GM23338 (cell line): ENCODE measurements at regions not wholly inside any gene's neighbourhood (a gene's known extent, or its start where the extent isn't known, plus 50 kb on each side); places are given as distances from the start of the nearest gene placed in this dataset.

Experiments
- ATAC-seq: fragments of 200-7000 bp; cut with Tn5 transposase; 3 replicates; pipeline ENCODE4 v1.9.1; 2020
- DNase-seq: peaks from one replicate; pipeline ENCODE4 v3.0.0-alpha.2; 2015; ENCODE audit warnings: low spot score
- H2AFZ ChIP-seq: fragments of 200-600 bp; sonication (generic); 2 replicates; pipeline ENCODE4 v1.8.0; 2016; ENCODE audit warnings: antibody characterized with exemption, mild to moderate bottlenecking, moderate library complexity
- H3F3A ChIP-seq: fragments of 200-600 bp; sonication (generic); replicated peaks from 2 replicates; pipeline ENCODE4 v1.8.0; 2017; ENCODE audit warnings: antibody characterized with exemption, mixed run types, low read depth
- H3K27ac ChIP-seq: fragments of 200-600 bp; sonication (generic); 2 replicates; pipeline ENCODE4 v1.6.1; 2016; ENCODE audit warnings: low read depth
- H3K27me3 ChIP-seq: fragments of 200-600 bp; sonication (generic); 2 replicates; pipeline ENCODE4 v1.8.0; 2016; ENCODE audit warnings: mild to moderate bottlenecking, mixed run types, moderate library complexity; ENCODE audit not compliant: insufficient read depth
- H3K36me3 ChIP-seq: fragments of 200-600 bp; sonication (generic); 2 replicates; pipeline ENCODE4 v1.8.0; 2016; ENCODE audit warnings: mild to moderate bottlenecking; ENCODE audit not compliant: insufficient read depth
- H3K4me1 ChIP-seq: fragments of 200-600 bp; sonication (generic); 2 replicates; pipeline ENCODE4 v1.8.0; 2016; ENCODE audit warnings: mild to moderate bottlenecking, moderate library complexity; ENCODE audit not compliant: insufficient read depth
- H3K4me2 ChIP-seq: fragments of 200-600 bp; sonication (generic); 2 replicates; pipeline ENCODE4 v1.7.1; 2017; ENCODE audit warnings: mixed run types
- H3K4me3 ChIP-seq: fragments of 200-600 bp; sonication (generic); 2 replicates; pipeline ENCODE4 v1.6.1; 2016; ENCODE audit warnings: mixed run types
- H3K79me2 ChIP-seq: fragments of 200-600 bp; sonication (generic); replicated peaks from 2 replicates; pipeline ENCODE4 v1.8.0; 2017; ENCODE audit warnings: mild to moderate bottlenecking; ENCODE audit not compliant: insufficient read depth
- H3K9me2 ChIP-seq: fragments of 200-600 bp; sonication (generic); 2 replicates; pipeline ENCODE4 v1.8.0; 2017; ENCODE audit not compliant: insufficient read depth
- H4K20me1 ChIP-seq: fragments of 200-600 bp; sonication (generic); replicated peaks from 2 replicates; pipeline ENCODE4 v1.8.0; 2017; ENCODE audit warnings: mild to moderate bottlenecking; ENCODE audit not compliant: insufficient read depth
- H3K27ac Mint-ChIP-seq: 2 replicates; pipeline ENCODE4 v1.8.0; 2020; ENCODE audit warnings: inconsistent platforms, mild to moderate bottlenecking, moderate library complexity, mixed read lengths
- H3K27me3 Mint-ChIP-seq: 3 replicates; pipeline ENCODE4 v1.8.0; 2022; ENCODE audit warnings: low read depth, mild to moderate bottlenecking, moderate library complexity, mixed read lengths, inconsistent platforms; ENCODE audit not compliant: insufficient read depth, poor library complexity
- H3K36me3 Mint-ChIP-seq: 3 replicates; pipeline ENCODE4 v1.8.0; 2021; ENCODE audit warnings: low read depth, mild to moderate bottlenecking, inconsistent platforms, moderate library complexity, mixed read lengths
- H3K4me1 Mint-ChIP-seq: 3 replicates; pipeline ENCODE4 v1.8.0; 2020; ENCODE audit warnings: mild to moderate bottlenecking, inconsistent platforms, mixed read lengths
- H3K4me3 Mint-ChIP-seq: 3 replicates; pipeline ENCODE4 v1.8.0; 2021; ENCODE audit warnings: moderate library complexity, mild to moderate bottlenecking, inconsistent platforms, mixed read lengths
- H3K9me3 Mint-ChIP-seq: 3 replicates; pipeline ENCODE4 v1.8.0; 2020; ENCODE audit warnings: moderate library complexity, mild to moderate bottlenecking, inconsistent platforms, mixed read lengths
- ETS1 ChIP-seq: IDR thresholded peaks from 2 replicates; pipeline ENCODE4 v1.6.1; 2016; ENCODE audit warnings: antibody characterized with exemption
- EZH2 ChIP-seq: fragments of 200-600 bp; sonication (generic); IDR thresholded peaks from one replicate; pipeline ENCODE4 v1.8.0; 2017; ENCODE audit warnings: antibody characterized with exemption, mild to moderate bottlenecking, low read depth; ENCODE audit not compliant: unreplicated experiment
- NANOG ChIP-seq: IDR thresholded peaks from 2 replicates; pipeline ENCODE4 v1.6.1; 2016; ENCODE audit warnings: antibody characterized with exemption, borderline replicate concordance
- POLR2AphosphoS5 ChIP-seq: IDR thresholded peaks from 2 replicates; pipeline ENCODE4 v1.6.1; 2016; ENCODE audit warnings: antibody characterized with exemption, low read depth
- REST ChIP-seq: IDR thresholded peaks from one replicate; pipeline ENCODE4 v1.6.1; 2018; ENCODE audit warnings: antibody characterized with exemption; ENCODE audit not compliant: unreplicated experiment
- STAT1 ChIP-seq: IDR thresholded peaks from one replicate; pipeline ENCODE4 v1.6.1; 2016; ENCODE audit warnings: antibody characterized with exemption; ENCODE audit not compliant: unreplicated experiment
- ZNF331 ChIP-seq: fragments of 250-450 bp; sonication (Bioruptor Pico); IDR thresholded peaks from 2 replicates; pipeline ENCODE4 v1.5.0; 2020; ENCODE audit warnings: low read depth, mild to moderate bottlenecking, moderate library complexity
- TF ChIP-seq, protein P1 (sequence below): fragments of 250-450 bp; sonication (Bioruptor Pico); IDR thresholded peaks from 2 replicates; pipeline ENCODE4 v1.5.0; 2020; ENCODE audit warnings: mild to moderate bottlenecking, moderate library complexity

DNA sequence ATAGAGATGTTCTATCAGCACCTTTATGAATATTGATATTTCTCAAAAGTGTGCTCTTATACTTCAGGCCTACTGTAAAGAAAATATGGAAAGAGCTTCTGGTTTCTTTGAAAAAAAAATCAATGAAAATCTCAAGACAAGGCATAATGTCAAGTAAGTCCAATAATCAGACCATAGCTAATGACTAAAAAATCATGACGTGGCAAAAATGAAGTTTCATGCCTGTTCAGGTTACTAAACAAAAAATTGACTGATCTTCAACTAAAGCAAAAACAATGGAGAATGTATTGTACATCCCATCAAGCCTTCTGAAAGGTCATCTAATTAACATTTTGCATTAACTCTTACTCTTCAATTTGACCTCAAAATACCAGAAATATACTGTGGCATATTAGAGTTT, 824.4 kb downstream of the EPHA4 start (continued):
- TF ChIP-seq, protein P1, sequence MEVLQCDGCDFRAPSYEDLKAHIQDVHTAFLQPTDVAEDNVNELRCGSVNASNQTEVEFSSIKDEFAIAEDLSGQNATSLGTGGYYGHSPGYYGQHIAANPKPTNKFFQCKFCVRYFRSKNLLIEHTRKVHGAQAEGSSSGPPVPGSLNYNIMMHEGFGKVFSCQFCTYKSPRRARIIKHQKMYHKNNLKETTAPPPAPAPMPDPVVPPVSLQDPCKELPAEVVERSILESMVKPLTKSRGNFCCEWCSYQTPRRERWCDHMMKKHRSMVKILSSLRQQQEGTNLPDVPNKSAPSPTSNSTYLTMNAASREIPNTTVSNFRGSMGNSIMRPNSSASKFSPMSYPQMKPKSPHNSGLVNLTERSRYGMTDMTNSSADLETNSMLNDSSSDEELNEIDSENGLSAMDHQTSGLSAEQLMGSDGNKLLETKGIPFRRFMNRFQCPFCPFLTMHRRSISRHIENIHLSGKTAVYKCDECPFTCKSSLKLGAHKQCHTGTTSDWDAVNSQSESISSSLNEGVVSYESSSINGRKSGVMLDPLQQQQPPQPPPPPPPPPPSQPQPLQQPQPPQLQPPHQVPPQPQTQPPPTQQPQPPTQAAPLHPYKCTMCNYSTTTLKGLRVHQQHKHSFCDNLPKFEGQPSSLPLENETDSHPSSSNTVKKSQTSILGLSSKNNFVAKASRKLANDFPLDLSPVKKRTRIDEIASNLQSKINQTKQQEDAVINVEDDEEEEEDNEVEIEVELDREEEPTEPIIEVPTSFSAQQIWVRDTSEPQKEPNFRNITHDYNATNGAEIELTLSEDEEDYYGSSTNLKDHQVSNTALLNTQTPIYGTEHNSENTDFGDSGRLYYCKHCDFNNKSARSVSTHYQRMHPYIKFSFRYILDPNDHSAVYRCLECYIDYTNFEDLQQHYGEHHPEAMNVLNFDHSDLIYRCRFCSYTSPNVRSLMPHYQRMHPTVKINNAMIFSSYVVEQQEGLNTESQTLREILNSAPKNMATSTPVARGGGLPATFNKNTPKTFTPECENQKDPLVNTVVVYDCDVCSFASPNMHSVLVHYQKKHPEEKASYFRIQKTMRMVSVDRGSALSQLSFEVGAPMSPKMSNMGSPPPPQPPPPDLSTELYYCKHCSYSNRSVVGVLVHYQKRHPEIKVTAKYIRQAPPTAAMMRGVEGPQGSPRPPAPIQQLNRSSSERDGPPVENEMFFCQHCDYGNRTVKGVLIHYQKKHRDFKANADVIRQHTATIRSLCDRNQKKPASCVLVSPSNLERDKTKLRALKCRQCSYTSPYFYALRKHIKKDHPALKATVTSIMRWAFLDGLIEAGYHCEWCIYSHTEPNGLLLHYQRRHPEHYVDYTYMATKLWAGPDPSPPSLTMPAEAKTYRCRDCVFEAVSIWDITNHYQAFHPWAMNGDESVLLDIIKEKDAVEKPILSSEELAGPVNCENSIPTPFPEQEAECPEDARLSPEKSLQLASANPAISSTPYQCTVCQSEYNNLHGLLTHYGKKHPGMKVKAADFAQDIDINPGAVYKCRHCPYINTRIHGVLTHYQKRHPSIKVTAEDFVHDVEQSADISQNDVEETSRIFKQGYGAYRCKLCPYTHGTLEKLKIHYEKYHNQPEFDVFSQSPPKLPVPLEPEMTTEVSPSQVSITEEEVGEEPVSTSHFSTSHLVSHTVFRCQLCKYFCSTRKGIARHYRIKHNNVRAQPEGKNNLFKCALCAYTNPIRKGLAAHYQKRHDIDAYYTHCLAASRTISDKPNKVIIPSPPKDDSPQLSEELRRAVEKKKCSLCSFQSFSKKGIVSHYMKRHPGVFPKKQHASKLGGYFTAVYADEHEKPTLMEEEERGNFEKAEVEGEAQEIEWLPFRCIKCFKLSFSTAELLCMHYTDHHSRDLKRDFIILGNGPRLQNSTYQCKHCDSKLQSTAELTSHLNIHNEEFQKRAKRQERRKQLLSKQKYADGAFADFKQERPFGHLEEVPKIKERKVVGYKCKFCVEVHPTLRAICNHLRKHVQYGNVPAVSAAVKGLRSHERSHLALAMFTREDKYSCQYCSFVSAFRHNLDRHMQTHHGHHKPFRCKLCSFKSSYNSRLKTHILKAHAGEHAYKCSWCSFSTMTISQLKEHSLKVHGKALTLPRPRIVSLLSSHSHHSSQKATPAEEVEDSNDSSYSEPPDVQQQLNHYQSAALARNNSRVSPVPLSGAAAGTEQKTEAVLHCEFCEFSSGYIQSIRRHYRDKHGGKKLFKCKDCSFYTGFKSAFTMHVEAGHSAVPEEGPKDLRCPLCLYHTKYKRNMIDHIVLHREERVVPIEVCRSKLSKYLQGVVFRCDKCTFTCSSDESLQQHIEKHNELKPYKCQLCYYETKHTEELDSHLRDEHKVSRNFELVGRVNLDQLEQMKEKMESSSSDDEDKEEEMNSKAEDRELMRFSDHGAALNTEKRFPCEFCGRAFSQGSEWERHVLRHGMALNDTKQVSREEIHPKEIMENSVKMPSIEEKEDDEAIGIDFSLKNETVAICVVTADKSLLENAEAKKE: no peak
- no peak for TF ChIP-seq POLR2AphosphoS5

GRCh38 chr2:220748875-220749479, 823.1 kb downstream of the EPHA4 start:
- Histone ChIP-seq H3K4me2 (no peak overlapping the region), H3K27me3 (no peaks in the 10 kb centered on the region), H3K79me2 (no peaks in the 10 kb centered on the region), H4K20me1 (no peaks in the 10 kb centered on the region), H3K36me3 (no peaks in the 10 kb centered on the region), H3K27ac (no peak overlapping the region), H3K4me1 (no peaks in the 10 kb centered on the region), H3K4me3 (no peak overlapping the region), H3K9me2 (peaks cover 3% of the 10 kb centered on the region; the same call in 1 of the 2 replicates), H2AFZ (peak overlapping the region; percentile 74), H3F3A (no peaks in the 10 kb centered on the region)
- no peaks in the 10 kb centered on the region for H3K36me3 Mint-ChIP-seq
- no peak overlapping the region for H3K27ac Mint-ChIP-seq
- H3K4me1 Mint-ChIP-seq: peaks cover 4% of the 10 kb centered on the region; the same call in 2 of the 3 replicates
- H3K9me3 Mint-ChIP-seq: no peaks in the 10 kb centered on the region; the same call in 2 of the 3 replicates
- peak; percentile 26 for DNase-seq
- no peak overlapping the region for H3K4me3 Mint-ChIP-seq
- ATAC-seq: peak; percentile 75
- H3K27me3 Mint-ChIP-seq: no peaks in the 10 kb centered on the region
- TF ChIP-seq STAT1 (no peak), ETS1 (no peak), REST (no peak), ZNF331 (no peak), EZH2 (no peak), NANOG (no peak)
